NB4 (cell line): ENCODE measurements at regions not wholly inside any gene's neighbourhood (a gene's known extent, or its start where the extent isn't known, plus 50 kb on each side); places are given as distances from the start of the nearest gene placed in this dataset.

Source experiments
- DNase-seq: peaks from one replicate; pipeline ENCODE4 v3.0.0; 2010; ENCODE audit warnings: low read depth
- H3K4me3 ChIP-seq: one replicate; pipeline ENCODE4 v1.5.1; 2011; ENCODE audit warnings: mild to moderate bottlenecking, low read depth, low read length, moderate library complexity
- MYC ChIP-seq: IDR thresholded peaks from 2 replicates; pipeline ENCODE4 v1.6.1; 2011; ENCODE audit warnings: low read depth, low read length
- POLR2A ChIP-seq: IDR thresholded peaks from 2 replicates; pipeline ENCODE4 v1.6.1; 2011; ENCODE audit warnings: mild to moderate bottlenecking; ENCODE audit not compliant: insufficient read length; ENCODE audit errors: extremely low read depth
- TF ChIP-seq, protein P1 (sequence below): IDR thresholded peaks from 2 replicates; pipeline ENCODE4 v1.6.1; 2011; ENCODE audit warnings: low read depth, low read length
- TF ChIP-seq, protein P2 (sequence below): IDR thresholded peaks from one replicate; pipeline ENCODE4 v1.5.1; 2012; ENCODE audit warnings: low read depth, low read length

DNA sequence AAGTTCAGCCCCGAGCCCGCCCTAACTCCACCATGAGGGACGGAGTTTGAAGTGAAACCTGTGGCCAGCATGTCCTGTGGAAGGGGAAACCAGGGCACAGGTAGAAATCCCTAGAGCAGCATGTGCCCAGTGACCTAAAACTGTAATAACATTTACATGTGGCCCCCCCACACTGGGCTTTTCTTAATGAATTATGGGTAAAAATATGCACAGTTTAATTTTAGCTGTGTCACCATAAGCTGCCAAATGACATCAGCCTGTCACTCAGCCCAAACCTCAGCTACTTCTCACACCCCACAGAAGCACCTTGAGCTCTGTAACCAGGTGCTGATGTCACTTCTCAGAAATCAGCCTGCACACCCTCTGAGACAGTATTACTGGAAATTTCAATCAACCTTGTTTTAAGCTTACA, 50.0 kb upstream of the SLC19A1 start:
- TF ChIP-seq, protein P1, sequence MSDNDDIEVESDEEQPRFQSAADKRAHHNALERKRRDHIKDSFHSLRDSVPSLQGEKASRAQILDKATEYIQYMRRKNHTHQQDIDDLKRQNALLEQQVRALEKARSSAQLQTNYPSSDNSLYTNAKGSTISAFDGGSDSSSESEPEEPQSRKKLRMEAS: no peak
- TF ChIP-seq, protein P2, sequence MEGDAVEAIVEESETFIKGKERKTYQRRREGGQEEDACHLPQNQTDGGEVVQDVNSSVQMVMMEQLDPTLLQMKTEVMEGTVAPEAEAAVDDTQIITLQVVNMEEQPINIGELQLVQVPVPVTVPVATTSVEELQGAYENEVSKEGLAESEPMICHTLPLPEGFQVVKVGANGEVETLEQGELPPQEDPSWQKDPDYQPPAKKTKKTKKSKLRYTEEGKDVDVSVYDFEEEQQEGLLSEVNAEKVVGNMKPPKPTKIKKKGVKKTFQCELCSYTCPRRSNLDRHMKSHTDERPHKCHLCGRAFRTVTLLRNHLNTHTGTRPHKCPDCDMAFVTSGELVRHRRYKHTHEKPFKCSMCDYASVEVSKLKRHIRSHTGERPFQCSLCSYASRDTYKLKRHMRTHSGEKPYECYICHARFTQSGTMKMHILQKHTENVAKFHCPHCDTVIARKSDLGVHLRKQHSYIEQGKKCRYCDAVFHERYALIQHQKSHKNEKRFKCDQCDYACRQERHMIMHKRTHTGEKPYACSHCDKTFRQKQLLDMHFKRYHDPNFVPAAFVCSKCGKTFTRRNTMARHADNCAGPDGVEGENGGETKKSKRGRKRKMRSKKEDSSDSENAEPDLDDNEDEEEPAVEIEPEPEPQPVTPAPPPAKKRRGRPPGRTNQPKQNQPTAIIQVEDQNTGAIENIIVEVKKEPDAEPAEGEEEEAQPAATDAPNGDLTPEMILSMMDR: no peak
- TF ChIP-seq MYC (no peak), POLR2A (no peak)
- no peak overlapping the region for H3K4me3 ChIP-seq
- peak; percentile 14 for DNase-seq

DNA sequence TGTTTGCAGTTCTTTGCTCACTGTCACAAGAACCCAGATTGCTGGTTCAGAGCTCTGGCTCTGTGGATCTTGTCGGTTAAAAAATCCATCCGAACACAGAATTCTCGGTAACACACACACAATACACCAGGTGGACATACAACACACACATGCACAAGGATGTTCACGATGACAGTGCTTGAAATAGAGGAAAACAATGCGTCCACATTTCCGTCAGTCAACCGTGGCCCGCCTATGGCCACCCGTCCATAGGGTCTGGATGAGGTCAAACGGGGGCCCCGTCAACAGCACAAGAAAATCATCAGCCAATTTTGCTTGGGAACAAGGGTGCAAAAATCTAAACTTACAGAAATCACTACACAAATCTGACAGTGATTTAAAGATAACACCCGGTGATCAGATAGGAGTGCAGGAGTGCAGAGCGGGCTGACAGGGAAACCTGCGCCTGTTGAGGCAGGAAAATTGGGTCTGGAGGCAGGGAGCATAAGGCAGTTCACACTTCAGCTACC, 50.4 kb upstream of the SLC19A1 start:
- no peak for TF ChIP-seq POLR2A
- no peak for TF ChIP-seq MYC
- TF ChIP-seq, protein P1: no peak
- TF ChIP-seq, protein P2: no peak
- H3K4me3 ChIP-seq: no peak overlapping the region
- no peak for DNase-seq

DNA sequence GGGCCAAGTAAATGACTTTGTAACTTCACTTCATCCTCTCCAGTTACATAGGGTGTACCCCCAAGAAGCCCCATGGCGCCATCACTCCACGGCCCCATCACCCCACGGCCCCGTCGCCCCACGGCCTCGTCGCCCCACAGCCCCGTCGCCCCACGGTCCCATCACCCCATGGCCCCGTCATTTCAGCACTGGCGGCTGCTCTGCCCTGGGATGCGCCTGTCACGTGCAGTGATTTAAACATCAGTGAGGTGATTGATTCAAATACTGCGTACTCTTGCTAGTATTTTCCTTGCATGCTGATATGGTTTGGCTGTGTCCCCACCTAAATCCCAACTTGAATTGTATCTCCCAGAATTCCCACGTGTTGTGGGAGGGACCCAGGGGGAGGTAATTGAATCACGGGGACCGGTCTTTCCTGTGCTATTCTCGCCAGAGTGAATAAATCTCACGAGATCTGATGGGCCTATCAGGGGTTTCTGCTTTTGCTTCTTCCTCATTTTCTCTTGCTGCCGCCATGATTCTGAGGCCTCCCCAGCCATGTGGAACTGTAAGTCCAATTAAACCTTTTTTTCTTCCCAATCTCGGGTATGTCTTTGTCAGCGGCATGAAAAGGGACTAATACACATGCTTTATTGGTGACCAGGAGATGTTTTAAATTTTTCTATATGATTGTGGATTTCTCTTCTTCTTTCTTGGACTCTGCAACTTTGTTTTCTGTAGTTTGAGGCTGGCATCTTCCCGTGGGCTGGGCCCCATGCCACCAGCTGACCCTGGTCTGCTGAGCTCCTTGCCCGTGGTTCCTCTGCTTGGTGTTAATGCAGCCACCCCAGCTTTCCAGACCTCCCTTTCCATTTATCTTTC, 50.1 kb upstream of the PCBP3 start:
- DNase-seq: no peak
- no peak for TF ChIP-seq MYC
- TF ChIP-seq, protein P2: no peak
- H3K4me3 ChIP-seq: no peak overlapping the region
